ENCODE measurements at regions not wholly inside any gene's neighbourhood (a gene's known extent, or its start where the extent isn't known, plus 50 kb on each side); places are given as distances from the start of the nearest gene placed in this dataset.

DNA sequence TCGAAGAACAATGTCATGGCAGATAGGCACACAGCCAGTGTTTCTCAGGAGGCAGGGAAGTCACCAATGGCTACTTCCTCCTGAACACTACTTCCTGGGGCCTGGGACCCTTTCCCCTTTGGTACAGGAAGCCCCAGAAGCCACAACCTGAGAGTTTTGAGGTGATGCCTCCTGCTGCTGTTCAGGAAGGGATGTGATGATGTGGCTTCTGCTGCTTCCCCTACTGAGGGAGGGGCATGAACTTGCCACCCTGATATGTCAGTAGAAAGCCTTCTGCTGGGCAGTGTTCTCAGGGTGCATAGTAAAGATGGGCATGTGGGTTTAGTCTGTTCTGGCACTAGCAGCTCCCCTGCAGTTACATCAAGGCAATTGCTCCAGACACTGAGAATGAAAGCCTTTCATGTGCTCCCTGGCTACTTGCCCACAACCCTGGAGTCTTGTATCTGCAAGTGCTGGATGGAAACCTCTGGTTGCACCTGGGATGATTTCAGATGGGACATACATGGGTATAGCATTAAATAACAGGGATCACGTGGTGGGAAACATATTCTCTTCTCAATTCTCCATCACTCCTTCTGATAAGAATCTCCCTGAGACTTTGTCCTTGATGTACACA, 69.3 kb downstream of the ADRA2A start:
- no peak overlapping the region for H3K4me3 ChIP-seq (ENCODE audit: low read depth, low read length)
- no peak for DNase-seq (ENCODE audit: low read depth)
- TF ChIP-seq, protein P1, sequence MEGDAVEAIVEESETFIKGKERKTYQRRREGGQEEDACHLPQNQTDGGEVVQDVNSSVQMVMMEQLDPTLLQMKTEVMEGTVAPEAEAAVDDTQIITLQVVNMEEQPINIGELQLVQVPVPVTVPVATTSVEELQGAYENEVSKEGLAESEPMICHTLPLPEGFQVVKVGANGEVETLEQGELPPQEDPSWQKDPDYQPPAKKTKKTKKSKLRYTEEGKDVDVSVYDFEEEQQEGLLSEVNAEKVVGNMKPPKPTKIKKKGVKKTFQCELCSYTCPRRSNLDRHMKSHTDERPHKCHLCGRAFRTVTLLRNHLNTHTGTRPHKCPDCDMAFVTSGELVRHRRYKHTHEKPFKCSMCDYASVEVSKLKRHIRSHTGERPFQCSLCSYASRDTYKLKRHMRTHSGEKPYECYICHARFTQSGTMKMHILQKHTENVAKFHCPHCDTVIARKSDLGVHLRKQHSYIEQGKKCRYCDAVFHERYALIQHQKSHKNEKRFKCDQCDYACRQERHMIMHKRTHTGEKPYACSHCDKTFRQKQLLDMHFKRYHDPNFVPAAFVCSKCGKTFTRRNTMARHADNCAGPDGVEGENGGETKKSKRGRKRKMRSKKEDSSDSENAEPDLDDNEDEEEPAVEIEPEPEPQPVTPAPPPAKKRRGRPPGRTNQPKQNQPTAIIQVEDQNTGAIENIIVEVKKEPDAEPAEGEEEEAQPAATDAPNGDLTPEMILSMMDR (IDR thresholded peaks at IDR 0.05; ENCODE audit: low read depth, low read length, missing control alignments), result no peak

DNA sequence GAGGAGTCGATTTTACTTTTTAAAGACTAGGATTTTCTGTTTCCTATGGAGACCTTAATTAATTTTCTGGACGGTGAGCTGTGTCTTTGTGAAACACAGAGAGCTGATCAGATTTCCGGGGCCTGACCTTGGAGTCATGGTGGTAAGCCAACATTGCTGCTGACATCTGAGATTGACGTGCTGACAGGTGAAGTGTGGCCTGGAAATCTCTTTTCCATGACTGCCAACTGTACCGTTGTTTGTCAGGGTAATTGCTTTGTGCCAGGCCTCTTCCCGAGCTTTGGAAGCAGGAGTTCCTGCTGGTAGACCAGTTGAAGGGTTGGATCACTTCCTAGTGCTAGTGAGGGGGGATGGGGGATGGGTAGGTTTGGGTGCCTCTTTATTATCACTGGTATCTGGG, 71.2 kb downstream of the ADRA2A start:
- TF ChIP-seq, protein P1 (IDR thresholded peaks at IDR 0.05; ENCODE audit: low read depth, low read length, missing control alignments), result no peak
- no peak for DNase-seq (ENCODE audit: low read depth)
- H3K4me3 ChIP-seq (ENCODE audit: low read depth, low read length), result no peak overlapping the region

DNA sequence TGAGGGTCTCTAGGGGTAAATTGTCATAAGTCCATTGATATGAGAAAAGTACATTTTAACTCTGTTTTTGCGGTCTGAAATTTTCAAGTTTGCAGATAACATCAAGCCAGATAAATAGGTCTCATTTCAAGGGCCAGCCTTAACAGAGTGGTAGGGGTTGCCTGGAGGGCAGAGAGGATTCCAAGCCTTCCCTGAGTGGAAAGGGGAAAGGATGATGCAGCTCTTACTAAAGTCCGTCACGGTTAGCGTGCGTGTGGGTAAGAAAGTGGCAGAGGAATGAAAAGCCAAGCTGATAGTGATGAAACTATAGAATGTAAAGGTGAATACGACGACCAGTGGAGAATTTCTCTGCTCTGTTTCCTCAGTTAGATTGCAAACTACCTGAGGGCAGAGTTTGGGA, 71.6 kb downstream of the ADRA2A start:
- no peak for DNase-seq (ENCODE audit: low read depth)
- TF ChIP-seq, protein P1 (IDR thresholded peaks at IDR 0.05; ENCODE audit: low read depth, low read length, missing control alignments), result no peak
- no peak overlapping the region for H3K4me3 ChIP-seq (ENCODE audit: low read depth, low read length)

DNA sequence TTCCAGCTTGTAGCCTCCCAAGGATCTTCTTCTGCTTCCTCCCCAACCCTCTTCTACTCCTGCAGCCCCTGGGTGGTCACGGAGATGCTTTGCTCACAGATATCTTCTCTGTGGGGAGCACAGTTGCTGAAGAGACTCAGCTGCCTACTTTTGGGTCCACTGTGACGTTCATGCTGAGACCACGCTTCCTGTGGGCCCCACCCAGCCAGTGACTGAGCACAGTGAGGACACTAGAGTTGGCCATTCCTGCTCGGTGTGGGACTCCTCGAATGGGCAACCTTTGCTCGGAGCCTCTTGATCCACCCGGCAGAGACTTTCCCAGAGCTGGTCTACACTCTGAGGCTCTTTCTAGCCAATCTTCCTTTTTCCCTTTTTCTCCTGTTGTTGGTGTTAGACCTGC, 73.9 kb downstream of the ADRA2A start:
- no peak for DNase-seq (ENCODE audit: low read depth)
- TF ChIP-seq, protein P1 (IDR thresholded peaks at IDR 0.05; ENCODE audit: low read depth, low read length, missing control alignments), result no peak

DNA sequence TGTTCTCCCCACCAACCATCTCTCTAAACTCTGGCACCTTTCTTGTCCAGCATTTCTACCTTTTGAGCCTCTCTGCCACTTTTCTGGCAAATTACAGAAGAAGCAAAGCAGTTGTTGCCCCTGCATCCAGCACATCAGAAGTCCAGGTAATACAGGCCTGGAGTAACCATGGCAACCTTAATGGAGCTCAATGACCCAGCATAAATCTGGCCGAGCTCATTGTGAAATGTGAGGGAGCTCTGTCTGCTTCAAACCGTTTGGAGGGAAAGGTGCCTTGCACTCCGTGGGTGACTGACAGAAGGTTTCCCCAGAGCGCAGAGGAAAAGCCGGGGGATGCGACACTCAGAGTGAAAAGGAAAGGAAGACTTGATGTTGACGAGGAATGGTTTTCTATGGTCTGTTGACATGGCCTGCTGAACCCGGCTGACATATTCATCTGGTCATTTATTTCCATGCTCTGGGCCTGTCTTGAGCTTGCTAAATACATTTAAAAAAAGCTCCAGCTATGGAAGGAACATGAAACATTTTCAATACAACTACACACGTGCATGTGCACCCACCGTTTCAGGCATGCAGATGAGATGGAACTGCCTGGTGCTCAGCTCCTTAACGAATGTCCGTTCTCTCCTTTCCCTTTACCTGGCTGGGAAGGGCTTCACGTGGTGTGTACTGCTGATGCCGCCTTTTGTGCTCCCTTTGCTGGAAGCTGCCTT, 74.9 kb downstream of the ADRA2A start:
- DNase-seq (ENCODE audit: low read depth), result no peak
- TF ChIP-seq, protein P1 (IDR thresholded peaks at IDR 0.05; ENCODE audit: low read depth, low read length, missing control alignments), result no peak
- H3K4me3 ChIP-seq (ENCODE audit: low read depth, low read length), result no peak overlapping the region

More for the DNA sequence above, 73.9 kb downstream of the ADRA2A start:
- H3K4me3 ChIP-seq (ENCODE audit: low read depth, low read length), result no peak overlapping the region

DNA sequence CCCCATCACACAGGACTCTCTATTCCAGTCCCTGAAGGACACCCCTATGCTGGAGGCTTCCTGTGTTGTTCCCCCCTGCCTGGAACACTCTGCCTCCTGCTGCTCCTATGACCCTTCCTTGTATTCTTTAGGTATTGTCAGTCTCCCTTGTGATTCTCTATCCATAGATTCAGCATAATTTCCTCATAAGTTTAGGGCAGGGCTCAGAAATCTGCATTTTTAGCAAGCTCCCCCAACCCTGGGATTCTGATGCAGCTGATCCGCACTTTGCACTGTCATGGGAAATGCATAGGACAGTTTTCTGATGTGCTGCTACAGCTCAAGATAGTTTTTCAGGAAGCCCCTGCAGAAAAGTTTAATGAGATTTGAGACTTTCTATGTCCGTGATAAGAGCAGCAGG, 79.9 kb downstream of the ADRA2A start:
- DNase-seq (ENCODE audit: low read depth), result no peak
- TF ChIP-seq, protein P1 (IDR thresholded peaks at IDR 0.05; ENCODE audit: low read depth, low read length, missing control alignments), result no peak
- H3K4me3 ChIP-seq (ENCODE audit: low read depth, low read length), result no peak overlapping the region

DNA sequence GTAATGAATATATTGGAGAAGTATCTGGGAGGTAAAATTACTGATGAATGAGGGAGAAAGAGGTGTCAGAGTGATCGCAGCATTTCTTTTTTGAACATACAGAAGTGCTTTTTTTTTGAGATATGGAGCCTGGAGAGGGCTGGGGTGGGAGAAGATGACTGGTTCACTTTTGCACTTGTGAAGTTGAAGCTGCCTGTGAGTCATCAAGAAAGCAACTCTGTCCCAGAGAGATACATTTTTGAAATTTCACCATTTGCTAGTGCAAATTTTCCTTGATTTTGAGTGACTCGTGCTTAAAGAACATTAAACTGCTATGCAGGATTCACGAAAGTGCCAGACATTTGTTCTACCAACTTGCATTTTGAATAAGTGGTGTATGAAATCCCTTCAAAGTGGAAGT, 81.8 kb downstream of the ADRA2A start:
- DNase-seq (ENCODE audit: low read depth), result no peak
- TF ChIP-seq, protein P1 (IDR thresholded peaks at IDR 0.05; ENCODE audit: low read depth, low read length, missing control alignments), result no peak

More for the DNA sequence above, 81.8 kb downstream of the ADRA2A start:
- no peak overlapping the region for H3K4me3 ChIP-seq (ENCODE audit: low read depth, low read length)

Data from GM12864 (cell line).